ENCODE measurements at regions not wholly inside any gene's neighbourhood (a gene's known extent, or its start where the extent isn't known, plus 50 kb on each side); places are given as distances from the start of the nearest gene placed in this dataset.

- Histone ChIP-seq H3K9me3 (ENCODE audit: low read length) (peaks cover 15% of the 10 kb centered on the region; the same call in 1 of the 2 replicates), H4K20me1 (ENCODE audit: insufficient read depth, low read length) (no peaks in the 10 kb centered on the region), H3K79me2 (ENCODE audit: insufficient read depth, low read depth, low read length) (no peaks in the 10 kb centered on the region), H3K4me1 (ENCODE audit: insufficient read depth, low read length, poor library complexity, severe bottlenecking) (no peaks in the 10 kb centered on the region), H3K4me2 (ENCODE audit: low read length) (no peak overlapping the region), H3K4me3 (ENCODE audit: low read depth, low read length, poor library complexity, severe bottlenecking) (no peak overlapping the region), H3K36me3 (ENCODE audit: insufficient read depth, low read length) (no peaks in the 10 kb centered on the region), H3K27ac (ENCODE audit: low read depth, low read length, poor library complexity, severe bottlenecking) (no peak overlapping the region), H3K9me2 (ENCODE audit: insufficient read depth, low read length) (no peaks in the 10 kb centered on the region), H2AFZ (ENCODE audit: low read length) (no peak overlapping the region)
- intact Hi-C loops (cut with micrococcal nuclease; ENCODE audit: unreplicated experiment) = no loop called here
- CTCF ChIA-PET (ENCODE audit: unreplicated experiment) = no interaction called here
- no TSS peak for BruUV-seq (replicated peaks)
- no peak for DNase-seq (ENCODE audit: low spot score)
- POLR2A ChIA-PET = no interaction called here
- no peak for TF ChIP-seq EZH2phosphoT487 (IDR thresholded peaks at IDR 0.05; ENCODE audit: borderline replicate concordance, low read depth, low read length)
Observed at GRCh38 chr21:20591284-20591683, 406.9 kb upstream of the NCAM2 start.

- no peak overlapping the region for H3K4me2 ChIP-seq (ENCODE audit: low read length)
- H3K79me2 ChIP-seq (ENCODE audit: insufficient read depth, low read depth, low read length) = no peaks in the 10 kb centered on the region
- H3K9me2 ChIP-seq (ENCODE audit: insufficient read depth, low read length) = no peaks in the 10 kb centered on the region
- H3K4me1 ChIP-seq (ENCODE audit: insufficient read depth, low read length, poor library complexity, severe bottlenecking) = no peaks in the 10 kb centered on the region
- TF ChIP-seq EZH2phosphoT487 (IDR thresholded peaks at IDR 0.05; ENCODE audit: borderline replicate concordance, low read depth, low read length) (no peak), CTCF (conservative IDR thresholded peaks at IDR 0.05; ENCODE audit: low read length) (no peak)
- no peaks in the 10 kb centered on the region for H3K36me3 ChIP-seq (ENCODE audit: insufficient read depth, low read length)
- intact Hi-C loops (cut with micrococcal nuclease; ENCODE audit: unreplicated experiment) = no loop called here
- H3K9me3 ChIP-seq (ENCODE audit: low read length) = peaks cover 26% of the 10 kb centered on the region; the same call in 1 of the 2 replicates
- H4K20me1 ChIP-seq (ENCODE audit: insufficient read depth, low read length) = no peaks in the 10 kb centered on the region
- H2AFZ ChIP-seq (ENCODE audit: low read length) = no peak overlapping the region
- H3K27ac ChIP-seq (ENCODE audit: low read depth, low read length, poor library complexity, severe bottlenecking) = no peak overlapping the region
- BruUV-seq (replicated peaks) = no TSS peak
- POLR2A ChIA-PET = interaction anchor here (1.5 kb wide), 1 partner anchor 46 kb away, joined by 3 read pairs; no protein-coding TSS in a partner anchor
- DNase-seq (ENCODE audit: low spot score) = no peak
- H3K4me3 ChIP-seq (ENCODE audit: low read depth, low read length, poor library complexity, severe bottlenecking) = no peak overlapping the region
- CTCF ChIA-PET (ENCODE audit: unreplicated experiment) = no interaction called here
Observed at GRCh38 chr21:20592463-20592862, 405.7 kb upstream of the NCAM2 start.

- BruUV-seq (replicated peaks) = no TSS peak
- no peaks in the 10 kb centered on the region for H3K4me1 ChIP-seq (ENCODE audit: insufficient read depth, low read length, poor library complexity, severe bottlenecking)
- no peak for TF ChIP-seq CTCF (conservative IDR thresholded peaks at IDR 0.05; ENCODE audit: low read length)
- no peak for TF ChIP-seq EZH2phosphoT487 (IDR thresholded peaks at IDR 0.05; ENCODE audit: borderline replicate concordance, low read depth, low read length)
- H2AFZ ChIP-seq (ENCODE audit: low read length) = no peak overlapping the region
- CTCF ChIA-PET (ENCODE audit: unreplicated experiment) = no interaction called here
- peaks cover 14% of the 10 kb centered on the region; the same call in 1 of the 2 replicates for H3K9me3 ChIP-seq (ENCODE audit: low read length)
- no peak for DNase-seq (ENCODE audit: low spot score)
- H3K79me2 ChIP-seq (ENCODE audit: insufficient read depth, low read depth, low read length) = no peaks in the 10 kb centered on the region
- H3K4me2 ChIP-seq (ENCODE audit: low read length) = no peak overlapping the region
- H4K20me1 ChIP-seq (ENCODE audit: insufficient read depth, low read length) = no peaks in the 10 kb centered on the region
- POLR2A ChIA-PET = interaction anchor here (1.4 kb wide), 1 partner anchor 13 kb away, joined by 3 read pairs; no protein-coding TSS in a partner anchor
- intact Hi-C loops (cut with micrococcal nuclease; ENCODE audit: unreplicated experiment) = no loop called here
- no peak overlapping the region for H3K4me3 ChIP-seq (ENCODE audit: low read depth, low read length, poor library complexity, severe bottlenecking)
- H3K36me3 ChIP-seq (ENCODE audit: insufficient read depth, low read length) = no peaks in the 10 kb centered on the region
- H3K9me2 ChIP-seq (ENCODE audit: insufficient read depth, low read length) = no peaks in the 10 kb centered on the region
- no peak overlapping the region for H3K27ac ChIP-seq (ENCODE audit: low read depth, low read length, poor library complexity, severe bottlenecking)
Observed at GRCh38 chr21:20603236-20603635, 395.0 kb upstream of the NCAM2 start.

Measured in OCI-LY7 (cell line).